Right cardiac atrium (tissue), 5 donors: ENCODE measurements at regions not wholly inside any gene's neighbourhood (a gene's known extent, or its start where the extent isn't known, plus 50 kb on each side); places are given as distances from the start of the nearest gene placed in this dataset.

Source experiments
- ATAC-seq, 2 donors: fragments of 200-7000 bp; cut with Tn5 transposase; one replicate each; pipeline versions ENCODE4 v1.8.0 to v1.9.1; 2020; ENCODE audit warnings: moderate library complexity in 2 of 2, mild to moderate bottlenecking in 1 of 2
- DNase-seq, 3 donors: peaks; one replicate each; pipeline ENCODE4 v3.0.0-alpha.2; 2020
- H3K27ac ChIP-seq: one replicate; pipeline ENCODE4 v1.5.1; 2013; ENCODE audit warnings: mild to moderate bottlenecking, low read length, control low read depth, moderate library complexity
- H3K27me3 ChIP-seq: one replicate; pipeline ENCODE4 v1.6.1; 2013; ENCODE audit not compliant: control insufficient read depth, insufficient read depth
- H3K4me1 ChIP-seq: one replicate; pipeline ENCODE4 v1.6.1; 2013; ENCODE audit warnings: low read length; ENCODE audit not compliant: control insufficient read depth, insufficient read depth
- H3K4me3 ChIP-seq: one replicate; pipeline ENCODE4 v1.5.1; 2013; ENCODE audit warnings: low read length, control low read depth
- H3K9me3 ChIP-seq: one replicate; pipeline ENCODE4 v1.6.1; 2013; ENCODE audit warnings: low read length; ENCODE audit not compliant: control insufficient read depth
- whole genome bisulfite sequencing: extraction: QIAGEN DNeasy Blood & Tissue Kit; methylation state at CpG from one replicate; pipeline ENCODE4 v1.1.7; 2013; 5-methylcytosine and 5-hydroxymethylcytosine counted together
- intact Hi-C, 4 donors: fragments of 100-400 bp; cut with DNase I; formaldehyde crosslinking; loops; one replicate each; pipeline versions ENCODE4 v1.11.0 to v1.14.0; 2022 to 2023
- donor health status: healthy with polysubstance abuse.
- donor health status: DM: no; HTN: yes; CAD: no.
- donor health status: DM: no; HTN: no; CAD: no.
- donor health status: DM: no; HTN: yes; CAD: no; lungs with severe emphysema.
- donor health status: DM: yes; HTN: yes; CAD: no.

DNA sequence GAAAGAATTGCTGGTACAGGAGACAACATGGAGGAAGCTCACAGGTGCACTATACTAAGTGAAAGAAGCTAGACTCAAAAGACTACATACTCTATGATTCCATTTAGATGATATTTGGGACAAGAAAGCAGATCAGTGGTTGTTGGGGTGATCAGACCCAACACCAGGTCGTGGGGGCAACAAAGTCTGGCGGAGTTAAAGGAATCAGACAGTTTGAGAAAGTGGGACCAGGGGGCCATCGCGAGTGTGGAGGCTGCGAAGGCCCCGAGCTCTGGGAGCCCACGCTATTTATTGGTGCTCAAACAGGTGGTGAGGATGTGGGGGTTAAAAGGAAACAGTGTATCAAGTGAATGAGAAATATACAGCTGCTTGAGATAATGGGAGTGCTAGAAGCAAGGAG lies 282.8 kb upstream of the SGK1 start:
- intact Hi-C loops: no loop called here
- Histone ChIP-seq H3K27me3 (no peaks in the 10 kb centered on the region), H3K9me3 (no peaks in the 10 kb centered on the region), H3K4me1 (no peaks in the 10 kb centered on the region), H3K27ac (no peak overlapping the region), H3K4me3 (no peak overlapping the region)
- 82% methylated on average over 7 of the region's 7 CpGs for WGBS
- no peak for ATAC-seq
- no peak for DNase-seq

- DNase-seq (no peak), ATAC-seq (no peak)
- Histone ChIP-seq H3K9me3 (no peaks in the 10 kb centered on the region), H3K27ac (no peak overlapping the region), H3K27me3 (no peaks in the 10 kb centered on the region), H3K4me1 (no peaks in the 10 kb centered on the region), H3K4me3 (no peak overlapping the region)
- intact Hi-C loops: no loop called here
- 54% methylated on average over 3 of the region's 3 CpGs for WGBS
Observed at GRCh38 chr6:134599079-134599478, 281.2 kb upstream of the SGK1 start.

DNA sequence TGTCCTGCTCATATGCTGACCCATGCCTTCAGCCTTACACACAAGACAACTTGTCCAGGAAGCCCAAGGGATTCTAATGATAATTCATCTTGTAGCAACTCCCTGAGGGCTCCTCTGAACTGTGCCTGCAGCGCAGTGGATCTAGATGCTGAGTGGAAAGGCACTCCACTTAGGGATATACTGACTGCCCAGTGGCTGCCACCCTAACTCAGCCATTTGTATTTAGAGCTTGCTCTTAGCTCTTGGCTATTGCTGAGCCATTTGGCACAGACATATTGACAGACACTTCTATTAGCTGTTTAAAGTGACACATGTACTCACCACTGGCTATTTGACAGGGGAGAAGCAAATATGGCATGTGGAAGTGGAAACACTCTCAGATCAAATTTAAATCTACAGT lies 278.3 kb upstream of the SGK1 start:
- DNase-seq: peak in 1 of 3 donors; percentile 47
- ATAC-seq: peak; percentile 84 to 90
- WGBS: 85% methylated on average over 1 of the region's 1 CpG

DNA sequence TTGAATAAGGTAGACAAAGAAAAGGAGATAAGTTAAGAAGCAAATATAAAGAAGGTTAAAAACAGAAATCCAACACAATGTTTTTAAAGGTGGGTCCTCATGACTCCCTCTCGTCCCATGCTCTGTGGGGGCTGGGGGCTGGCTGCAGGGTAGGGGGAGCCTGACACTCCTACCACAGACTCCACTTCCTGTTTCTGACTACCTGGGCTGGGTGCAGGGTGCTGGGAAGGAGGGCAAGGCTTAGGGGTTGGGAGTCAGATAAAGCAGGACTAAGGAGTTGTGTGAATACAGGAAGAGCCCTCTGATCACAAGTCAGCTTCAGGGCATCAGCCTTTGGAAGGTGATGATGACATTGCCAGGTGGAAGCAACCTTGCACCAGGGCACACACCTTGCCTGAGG lies 277.0 kb upstream of the SGK1 start:
- Histone ChIP-seq H3K27ac (no peak overlapping the region), H3K4me1 (no peaks in the 10 kb centered on the region), H3K27me3 (no peaks in the 10 kb centered on the region), H3K9me3 (no peaks in the 10 kb centered on the region), H3K4me3 (no peak overlapping the region)
- DNase-seq (no peak), ATAC-seq (no peak)
- 98% methylated on average over 1 of the region's 1 CpG for WGBS
- intact Hi-C loops: no loop called here

More for the DNA sequence above, 278.3 kb upstream of the SGK1 start:
- Histone ChIP-seq H3K4me1 (no peaks in the 10 kb centered on the region), H3K9me3 (no peaks in the 10 kb centered on the region), H3K27me3 (no peaks in the 10 kb centered on the region), H3K4me3 (no peak overlapping the region), H3K27ac (no peak overlapping the region)
- intact Hi-C loops: no loop called here

DNA sequence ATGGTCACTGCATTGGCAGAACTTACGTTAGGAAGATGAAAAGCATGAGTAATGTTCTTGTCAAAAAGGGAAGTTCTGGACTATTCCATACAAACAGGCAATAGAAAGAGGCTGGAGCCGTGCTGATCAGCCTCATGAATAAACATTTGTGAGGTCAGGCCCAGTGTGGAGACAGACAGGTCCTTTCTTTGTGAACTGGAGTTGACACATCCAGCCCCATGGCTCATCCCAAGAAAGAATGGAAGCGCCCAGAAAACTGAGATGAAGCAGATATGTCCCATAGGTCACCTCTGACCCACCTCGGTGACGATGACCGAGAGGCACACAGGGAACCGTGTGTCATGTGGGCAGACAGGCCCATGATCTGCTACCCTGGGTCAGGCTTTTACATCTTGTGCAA lies 276.0 kb upstream of the SGK1 start:
- 82% methylated on average over 7 of the region's 7 CpGs for WGBS
- H3K4me3 ChIP-seq: no peak overlapping the region
- no peak overlapping the region for H3K27ac ChIP-seq

DNA sequence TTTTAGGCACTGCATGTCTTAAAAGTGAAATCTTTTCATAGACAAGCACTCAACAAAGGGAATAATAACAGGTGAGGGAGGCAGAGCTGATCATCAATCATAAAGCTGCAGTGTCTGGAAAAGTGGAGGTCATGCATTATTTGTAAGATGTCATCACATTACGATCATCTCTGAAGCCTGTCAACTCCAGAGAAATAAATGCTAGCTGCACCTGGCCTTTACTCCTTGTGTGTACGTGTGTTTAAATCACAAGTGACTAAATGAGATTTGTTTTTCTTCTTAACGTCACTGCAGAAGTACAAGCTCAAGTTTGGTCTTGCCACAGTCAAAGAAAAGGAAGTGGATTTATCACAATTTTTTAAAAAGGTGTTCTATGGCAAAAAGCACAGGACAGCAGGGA lies 275.5 kb upstream of the SGK1 start:
- intact Hi-C loops: no loop called here
- no peaks in the 10 kb centered on the region for H3K4me1 ChIP-seq
- WGBS: 87% methylated on average over 3 of the region's 3 CpGs

More for the DNA sequence above, 276.0 kb upstream of the SGK1 start:
- no peaks in the 10 kb centered on the region for H3K4me1 ChIP-seq
- no peaks in the 10 kb centered on the region for H3K27me3 ChIP-seq
- intact Hi-C loops: no loop called here
- no peaks in the 10 kb centered on the region for H3K9me3 ChIP-seq
- ATAC-seq (no peak), DNase-seq (no peak)

GRCh38 chr6:134593024-134593423 lies 275.1 kb upstream of the SGK1 start:
- no peaks in the 10 kb centered on the region for H3K9me3 ChIP-seq
- no peak overlapping the region for H3K4me3 ChIP-seq
- H3K27me3 ChIP-seq: no peaks in the 10 kb centered on the region
- H3K4me1 ChIP-seq: no peaks in the 10 kb centered on the region
- no peak overlapping the region for H3K27ac ChIP-seq
- 48% methylated on average over 1 of the region's 1 CpG for WGBS
- intact Hi-C loops: no loop called here
- no peak for DNase-seq
- ATAC-seq: no peak

More for the DNA sequence above, 275.5 kb upstream of the SGK1 start:
- no peaks in the 10 kb centered on the region for H3K9me3 ChIP-seq
- ATAC-seq (no peak), DNase-seq (no peak)
- no peak overlapping the region for H3K27ac ChIP-seq
- no peaks in the 10 kb centered on the region for H3K27me3 ChIP-seq
- H3K4me3 ChIP-seq: no peak overlapping the region

GRCh38 chr6:134590449-134590848 lies 272.5 kb upstream of the SGK1 start:
- Histone ChIP-seq H3K4me1 (no peaks in the 10 kb centered on the region), H3K27ac (no peak overlapping the region), H3K27me3 (no peaks in the 10 kb centered on the region), H3K4me3 (no peak overlapping the region), H3K9me3 (no peaks in the 10 kb centered on the region)
- DNase-seq: no peak
- intact Hi-C loops: no loop called here
- ATAC-seq: no peak
- WGBS: 95% methylated on average over 7 of the region's 7 CpGs

DNA sequence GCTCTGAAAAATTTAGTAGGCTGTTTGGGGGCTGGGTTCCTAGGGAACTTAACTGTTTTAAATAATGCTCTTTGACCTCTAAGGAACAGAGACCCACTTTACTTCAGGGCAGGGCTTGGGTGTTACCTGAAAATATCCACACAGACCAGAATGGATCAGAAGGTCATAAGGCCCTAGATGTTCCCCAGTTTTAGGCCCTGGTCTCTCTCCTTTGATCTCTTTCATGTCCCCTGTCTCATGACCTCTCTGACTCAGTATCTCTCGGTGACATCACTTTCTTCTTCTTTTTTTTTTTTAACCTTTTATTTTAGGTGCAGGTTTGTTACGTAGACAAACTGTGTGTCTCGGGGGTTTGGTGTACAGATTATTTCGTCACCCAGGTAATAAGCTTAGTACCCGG lies 272.1 kb upstream of the SGK1 start:
- H3K4me3 ChIP-seq: no peak overlapping the region
- WGBS: 90% methylated on average over 5 of the region's 5 CpGs
- H3K27ac ChIP-seq: no peak overlapping the region
- no peaks in the 10 kb centered on the region for H3K4me1 ChIP-seq
- intact Hi-C loops: no loop called here
- ATAC-seq (no peak), DNase-seq (no peak)
- H3K27me3 ChIP-seq: no peaks in the 10 kb centered on the region
- no peaks in the 10 kb centered on the region for H3K9me3 ChIP-seq

GRCh38 chr6:134589512-134589911 lies 271.6 kb upstream of the SGK1 start:
- intact Hi-C loops: no loop called here
- ATAC-seq (no peak), DNase-seq (no peak)
- H3K4me3 ChIP-seq: no peak overlapping the region
- H3K9me3 ChIP-seq: no peaks in the 10 kb centered on the region
- H3K4me1 ChIP-seq: no peaks in the 10 kb centered on the region
- H3K27ac ChIP-seq: no peak overlapping the region
- no peaks in the 10 kb centered on the region for H3K27me3 ChIP-seq
- WGBS: 76% methylated on average over 5 of the region's 5 CpGs

- Histone ChIP-seq H3K9me3 (no peaks in the 10 kb centered on the region), H3K4me3 (no peak overlapping the region), H3K27me3 (no peaks in the 10 kb centered on the region), H3K27ac (no peak overlapping the region), H3K4me1 (no peaks in the 10 kb centered on the region)
- intact Hi-C loops: no loop called here
- DNase-seq (no peak), ATAC-seq (no peak)
- 98% methylated on average over 2 of the region's 2 CpGs for WGBS
Observed at GRCh38 chr6:134588267-134588666, 270.4 kb upstream of the SGK1 start.

- DNase-seq (no peak), ATAC-seq (peak; percentile 22 to 62)
- Histone ChIP-seq H3K9me3 (no peaks in the 10 kb centered on the region), H3K4me1 (no peaks in the 10 kb centered on the region), H3K4me3 (no peak overlapping the region), H3K27ac (no peak overlapping the region), H3K27me3 (no peaks in the 10 kb centered on the region)
- WGBS: 26% methylated on average over 8 of the region's 8 CpGs
- intact Hi-C loops: no loop called here
Observed at GRCh38 chr6:134585517-134585873, 267.6 kb upstream of the SGK1 start.
